NCI-H2081 treated with DMSO at 0.1 percent for 48 hours (cell line): ENCODE measurements at regions not wholly inside any gene's neighbourhood (a gene's known extent, or its start where the extent isn't known, plus 50 kb on each side); places are given as distances from the start of the nearest gene placed in this dataset.
"Not testable (repeated sequence)": the region's sequence is repeated elsewhere in the genome, so short reads cannot be mapped to it uniquely, and the experiment has no call there.

Experiments used
- DNase-seq: peaks from one replicate; lab custom pipeline; 2025; lab: John Stamatoyannopoulos, UW

- DNase-seq = not testable (repeated sequence)
Observed at GRCh38 chr6:26720663-26721218, 61.2 kb upstream of the ZNF322 start.

DNA sequence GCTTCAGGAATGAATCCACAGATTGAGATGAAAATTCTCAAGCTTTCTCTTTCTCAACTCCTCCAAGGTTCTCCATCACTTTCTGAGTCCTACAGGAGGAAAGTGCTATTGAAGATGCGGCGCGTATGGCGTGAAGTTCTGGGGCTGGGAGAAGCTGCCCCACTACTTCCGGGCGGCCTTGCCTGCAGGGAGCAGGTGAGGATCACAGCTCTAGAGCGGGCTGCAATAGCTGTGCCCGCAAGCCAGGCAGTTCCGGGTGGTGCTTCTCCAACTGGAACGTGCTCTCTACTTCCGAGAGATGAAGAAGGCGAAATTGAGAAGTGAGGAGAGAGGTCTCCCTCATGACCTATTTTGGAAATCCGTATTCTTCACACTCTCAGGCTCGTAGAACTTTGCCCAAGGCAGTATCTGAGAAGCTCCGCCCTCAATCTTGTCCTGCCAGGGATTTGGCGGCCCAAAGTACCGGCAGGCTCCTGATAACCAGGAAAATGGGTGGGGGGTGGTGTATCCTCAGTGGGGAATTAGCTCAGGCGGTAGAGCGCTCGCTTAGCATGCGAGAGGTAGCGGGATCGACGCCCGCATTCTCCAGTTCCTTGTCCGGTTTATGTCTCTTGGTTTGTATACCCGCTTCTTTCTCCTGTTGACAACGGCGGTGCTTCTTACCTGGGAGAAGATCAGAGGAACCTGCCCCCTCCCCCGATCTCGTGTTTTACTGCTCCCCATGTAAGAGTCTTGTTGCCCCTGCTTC, 70.6 kb upstream of the ZNF322 start:
- not testable (repeated sequence) for DNase-seq

- not testable (repeated sequence) for DNase-seq
Observed at GRCh38 chr6:26734776-26735472, 75.4 kb upstream of the ZNF322 start.

DNA sequence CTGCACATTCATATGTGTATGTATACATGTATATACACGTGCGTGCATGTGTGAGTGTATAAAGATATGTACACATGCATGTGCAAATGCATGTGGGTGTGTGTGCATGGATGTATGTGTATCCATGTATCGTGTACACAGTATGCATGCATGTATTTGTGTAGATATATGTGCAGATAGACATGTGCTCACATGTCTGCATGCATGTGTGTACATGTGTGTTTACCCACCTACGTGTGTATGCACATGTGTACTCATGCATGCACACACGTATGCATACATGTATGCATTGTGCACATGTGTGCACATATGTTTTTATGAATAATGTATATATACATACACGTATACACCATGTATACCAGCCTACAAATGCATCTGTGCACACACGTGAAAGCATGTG, 80.3 kb upstream of the ZNF322 start:
- DNase-seq = no peak

- no peak for DNase-seq
Observed at GRCh38 chr6:26743157-26743821, 83.7 kb upstream of the ZNF322 start.

- DNase-seq = no peak
Observed at GRCh38 chr6:26743941-26744699, 84.6 kb upstream of the ZNF322 start.

- not testable (repeated sequence) for DNase-seq
Observed at GRCh38 chr6:26744837-26745282, 85.3 kb upstream of the ZNF322 start.

GRCh38 chr6:26745964-26746363, 86.4 kb upstream of the ZNF322 start:
- not testable (repeated sequence) for DNase-seq

- not testable (repeated sequence) for DNase-seq
Observed at GRCh38 chr6:26749126-26749758, 89.7 kb upstream of the ZNF322 start.

DNA sequence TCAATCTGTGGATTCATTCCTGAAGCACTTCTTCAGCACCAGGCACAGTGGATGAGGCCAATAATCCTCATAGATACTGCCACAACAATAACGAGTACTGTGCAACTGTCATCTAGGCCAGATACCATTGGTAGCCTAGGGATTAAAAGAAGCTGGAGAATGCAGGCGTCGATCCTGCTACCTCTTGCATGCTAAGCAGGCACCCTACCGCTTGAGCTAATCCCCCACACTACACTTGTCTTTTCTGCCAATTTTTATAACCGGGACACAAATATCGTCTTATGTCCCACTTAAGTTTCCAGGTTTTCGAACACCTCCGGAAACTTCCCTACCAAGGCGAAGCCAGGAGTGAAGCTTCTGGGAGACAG, 90.2 kb upstream of the ZNF322 start:
- DNase-seq = not testable (repeated sequence)

- no peak for DNase-seq
Observed at GRCh38 chr6:26754212-26754611, 94.7 kb upstream of the ZNF322 start.

GRCh38 chr6:26754801-26755200, 95.3 kb upstream of the ZNF322 start:
- DNase-seq = not testable (repeated sequence)

- DNase-seq = not testable (repeated sequence)
Observed at GRCh38 chr6:26756067-26756805, 96.7 kb upstream of the ZNF322 start.

DNA sequence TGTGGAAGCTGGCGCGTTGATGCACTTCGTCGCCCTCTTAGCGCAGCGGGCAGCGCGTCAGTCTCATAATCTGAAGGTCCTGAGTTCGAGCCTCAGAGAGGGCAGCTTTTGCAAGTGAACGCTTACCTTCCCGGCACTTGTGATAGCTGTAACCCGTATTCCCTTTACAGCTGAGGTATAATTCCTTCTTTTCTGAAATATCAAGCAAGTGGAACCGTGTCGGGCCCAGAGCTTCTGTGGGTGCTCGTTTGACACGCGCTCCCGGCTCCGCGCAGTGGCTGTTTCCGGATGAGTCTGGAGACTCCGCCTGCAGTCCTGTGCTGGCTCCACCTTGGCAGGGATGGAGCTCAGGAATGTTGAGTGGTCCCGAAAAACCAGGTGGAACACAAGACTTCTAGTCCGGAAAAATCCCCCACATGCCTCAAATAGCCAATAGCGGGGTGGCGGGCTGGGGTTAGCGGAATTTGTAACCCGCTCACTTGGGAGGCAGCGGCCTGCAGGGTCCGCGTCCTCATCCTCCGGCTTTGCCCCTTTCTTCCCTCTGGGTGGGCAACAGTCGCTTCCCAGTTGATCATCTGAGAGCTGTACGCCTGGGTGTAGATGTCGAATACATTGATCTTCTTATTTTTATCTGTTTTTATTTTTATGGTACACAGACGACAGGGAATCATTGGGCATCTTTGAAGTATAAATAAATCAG, 106.8 kb upstream of the ZNF322 start:
- DNase-seq = not testable (repeated sequence)

GRCh38 chr6:26770941-26771666, 111.6 kb upstream of the ZNF322 start:
- DNase-seq = not testable (repeated sequence)

GRCh38 chr6:26773414-26773813, 113.9 kb upstream of the ZNF322 start:
- not testable (repeated sequence) for DNase-seq

- DNase-seq = not testable (repeated sequence)
Observed at GRCh38 chr6:26780563-26780962, 121.0 kb upstream of the ZNF322 start.

DNA sequence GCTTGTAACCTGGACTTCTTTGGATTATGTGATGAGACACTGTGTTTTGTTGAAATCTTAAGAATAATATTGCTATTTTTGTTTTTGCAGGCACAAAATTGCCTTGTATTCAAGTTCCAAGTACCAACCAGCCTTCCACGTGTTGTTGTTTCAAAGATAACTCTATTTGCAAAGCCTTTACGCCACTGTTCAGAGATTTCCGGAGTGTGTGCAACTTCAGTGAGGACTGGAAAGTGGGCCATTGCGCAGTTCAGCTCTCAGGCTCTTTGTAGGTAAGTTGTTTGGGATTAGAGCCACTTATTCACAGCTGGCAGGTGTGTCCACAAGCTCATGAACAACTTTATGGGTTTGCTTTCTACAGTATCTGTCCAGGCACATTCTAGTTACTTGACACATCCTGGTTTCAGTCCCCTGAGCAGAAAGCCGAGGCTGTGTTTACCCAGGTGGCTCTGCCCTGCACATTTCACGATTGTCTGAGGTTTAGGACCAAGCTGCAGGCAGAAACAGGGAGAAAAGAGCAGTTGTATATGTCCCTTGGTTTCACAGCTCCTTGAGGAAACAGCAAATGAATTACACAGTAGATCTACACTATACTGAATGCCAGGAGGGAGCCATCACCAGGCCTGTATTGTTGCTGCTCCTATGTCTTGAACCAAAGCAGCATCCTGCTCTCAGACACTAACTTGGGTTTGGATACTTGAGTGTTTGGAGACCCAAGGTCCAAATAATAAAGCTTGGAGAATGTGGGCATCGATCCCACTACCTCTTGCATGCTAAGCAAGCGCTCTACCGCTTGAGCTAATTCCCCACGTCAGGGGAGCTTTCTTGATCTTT, 136.1 kb upstream of the ZNF322 start:
- DNase-seq = not testable (repeated sequence)
